EL (cell line): ENCODE measurements at regions not wholly inside any gene's neighbourhood (a gene's known extent, or its start where the extent isn't known, plus 50 kb on each side); places are given as distances from the start of the nearest gene placed in this dataset.
"Not testable (repeated sequence)": the region's sequence is repeated elsewhere in the genome, so short reads cannot be mapped to it uniquely, and the experiment has no call there.

Experiments used
- DNase-seq: peaks from one replicate; pipeline ENCODE4 v3.0.0-alpha.2; 2016

- DNase-seq: no peak
Measured at GRCh38 chr3:127072971-127073783, 90.3 kb downstream of the PLXNA1 start.

- DNase-seq: no peak
Measured at GRCh38 chr3:127073941-127074820, 91.3 kb downstream of the PLXNA1 start.

- peak; percentile 53 for DNase-seq
Measured at GRCh38 chr3:127074900-127075360, 92.0 kb downstream of the PLXNA1 start.

- not testable (repeated sequence) for DNase-seq
Measured at GRCh38 chr3:127076166-127076992, 93.5 kb downstream of the PLXNA1 start.

- no peak for DNase-seq
Measured at GRCh38 chr3:127077068-127077467, 94.2 kb downstream of the PLXNA1 start.

GRCh38 chr3:127077505-127078064 is 94.7 kb downstream of the PLXNA1 start:
- no peak for DNase-seq

GRCh38 chr3:127078626-127079025 is 95.7 kb downstream of the PLXNA1 start:
- no peak for DNase-seq

GRCh38 chr3:127079211-127079610 is 96.3 kb downstream of the PLXNA1 start:
- DNase-seq: no peak

GRCh38 chr3:127081001-127081720 is 98.2 kb downstream of the PLXNA1 start:
- DNase-seq: no peak

GRCh38 chr3:127082066-127082465 is 99.2 kb downstream of the PLXNA1 start:
- no peak for DNase-seq

GRCh38 chr3:127083778-127084397 is 101.0 kb downstream of the PLXNA1 start:
- no peak for DNase-seq

- no peak for DNase-seq
Measured at GRCh38 chr3:127084401-127084990, 101.6 kb downstream of the PLXNA1 start.

GRCh38 chr3:127085576-127085975 is 102.7 kb downstream of the PLXNA1 start:
- no peak for DNase-seq

GRCh38 chr3:127086591-127086990 is 103.7 kb downstream of the PLXNA1 start:
- DNase-seq: not testable (repeated sequence)

- no peak for DNase-seq
Measured at GRCh38 chr3:127087441-127087840, 104.5 kb downstream of the PLXNA1 start.

GRCh38 chr3:127088511-127089351 is 104.2 kb upstream of the PRR23E start:
- DNase-seq: no peak

- DNase-seq: no peak
Measured at GRCh38 chr3:127089486-127090145, 103.3 kb upstream of the PRR23E start.

- DNase-seq: no peak
Measured at GRCh38 chr3:127090218-127091160, 102.4 kb upstream of the PRR23E start.
